Gastroesophageal sphincter (tissue), 3 donors: ENCODE measurements at regions not wholly inside any gene's neighbourhood (a gene's known extent, or its start where the extent isn't known, plus 50 kb on each side); places are given as distances from the start of the nearest gene placed in this dataset.
"Not testable (repeated sequence)": the region's sequence is repeated elsewhere in the genome, so short reads cannot be mapped to it uniquely, and the experiment has no call there.

Experiments
- CTCF ChIP-seq, 4 experiments: fragments of 200-600 bp in 2 of 4; fragments of 450-650 bp in 2 of 4; sonication (generic) in 1 of 4; IDR thresholded peaks; one replicate each; pipeline ENCODE4 v1.5.1; 2017 to 2019; ENCODE audit warnings: antibody characterized with exemption in 4 of 4, mild to moderate bottlenecking in 2 of 4, moderate library complexity in 2 of 4
- EP300 ChIP-seq: sonication (generic); formaldehyde crosslinking; IDR thresholded peaks from one replicate; pipeline ENCODE4 v1.6.1; 2017; ENCODE audit warnings: antibody characterized with exemption, mild to moderate bottlenecking
- POLR2A ChIP-seq, 2 donors: fragments of 450-650 bp; IDR thresholded peaks; one replicate each; pipeline ENCODE4 v1.6.1; 2017; ENCODE audit warnings: antibody characterized with exemption in 2 of 2, mild to moderate bottlenecking in 2 of 2, moderate library complexity in 1 of 2

GRCh38 chr12:18840997-18841396 lies 103.1 kb downstream of the CAPZA3 start:
- not testable (repeated sequence) for TF ChIP-seq EP300; CTCF (IDR thresholded peaks at IDR 0.05); POLR2A (IDR thresholded peaks at IDR 0.05)
